OCI-LY1 (cell line): ENCODE measurements at regions not wholly inside any gene's neighbourhood (a gene's known extent, or its start where the extent isn't known, plus 50 kb on each side); places are given as distances from the start of the nearest gene placed in this dataset.

ENCODE experiments used
- H2AFZ ChIP-seq: fragments of 200-600 bp; sonication (generic), shearing (Covaris generic); 2 replicates; pipeline ENCODE4 v1.6.0; 2014; ENCODE audit warnings: antibody characterized with exemption, mild to moderate bottlenecking, low read length
- H3F3A ChIP-seq: fragments of 200-600 bp; sonication (generic), shearing (Covaris generic); 2 replicates; pipeline ENCODE4 v1.6.0; 2014; ENCODE audit warnings: mild to moderate bottlenecking, antibody characterized with exemption, low read length, moderate library complexity; ENCODE audit not compliant: insufficient read depth
- H3K27ac ChIP-seq: fragments of 200-600 bp; sonication (generic); 2 replicates; pipeline ENCODE4 v1.5.1; 2014; ENCODE audit warnings: low read length, mixed run types, mild to moderate bottlenecking, low read depth; ENCODE audit not compliant: poor library complexity, severe bottlenecking
- H3K27me3 ChIP-seq: fragments of 200-600 bp; sonication (generic); 2 replicates; pipeline ENCODE4 v1.6.0; 2014; ENCODE audit warnings: antibody characterized with exemption, mild to moderate bottlenecking, low read length, moderate library complexity; ENCODE audit not compliant: insufficient read depth
- H3K36me3 ChIP-seq: fragments of 200-600 bp; sonication (generic); 2 replicates; pipeline ENCODE4 v1.6.1; 2014; ENCODE audit warnings: mild to moderate bottlenecking, antibody characterized with exemption, low read length, moderate library complexity, mixed read lengths; ENCODE audit not compliant: insufficient read depth
- H3K4me1 ChIP-seq: fragments of 200-600 bp; sonication (generic); 2 replicates; pipeline ENCODE4 v1.5.1; 2014; ENCODE audit warnings: mild to moderate bottlenecking, low read length, moderate library complexity; ENCODE audit not compliant: insufficient read depth, severe bottlenecking
- H3K4me2 ChIP-seq: fragments of 200-600 bp; sonication (generic), shearing (Covaris generic); 2 replicates; pipeline ENCODE4 v1.6.1; 2014; ENCODE audit warnings: low read length
- H3K4me3 ChIP-seq: fragments of 200-600 bp; sonication (generic); 2 replicates; pipeline ENCODE4 v1.5.1; 2014; ENCODE audit warnings: low read length, low read depth, mild to moderate bottlenecking, mixed read lengths; ENCODE audit not compliant: poor library complexity, severe bottlenecking
- H3K79me2 ChIP-seq: fragments of 200-600 bp; shearing (Covaris generic); 2 replicates; pipeline ENCODE4 v1.6.1; 2016; ENCODE audit warnings: mixed run types, low read length, mixed read lengths; ENCODE audit not compliant: insufficient read depth
- H3K9ac ChIP-seq: fragments of 200-600 bp; sonication (generic), shearing (Covaris generic); 2 replicates; pipeline ENCODE4 v1.6.1; 2014; ENCODE audit warnings: mild to moderate bottlenecking, low read length, mixed read lengths
- H3K9me2 ChIP-seq: fragments of 200-600 bp; sonication (generic), shearing (Covaris generic); 2 replicates; pipeline ENCODE4 v1.6.1; 2014; ENCODE audit warnings: low read depth, mild to moderate bottlenecking, low read length, mixed read lengths
- H3K9me3 ChIP-seq: fragments of 200-600 bp; shearing (Covaris generic); 2 replicates; pipeline ENCODE4 v1.6.1; 2014; ENCODE audit warnings: low read length, mixed read lengths
- H4K20me1 ChIP-seq: fragments of 200-600 bp; sonication (generic), shearing (Covaris generic); 2 replicates; pipeline ENCODE4 v1.6.0; 2016; ENCODE audit warnings: mild to moderate bottlenecking, low read length; ENCODE audit not compliant: insufficient read depth
- CTCF ChIP-seq: fragments of 200-600 bp; sonication (generic), shearing (Covaris generic); IDR thresholded peaks from 2 replicates; pipeline ENCODE4 v1.5.1; 2017; ENCODE audit warnings: mild to moderate bottlenecking, antibody characterized with exemption, low read length, moderate library complexity, mixed read lengths
- EZH2 ChIP-seq: fragments of 200-600 bp; sonication (generic), shearing (Covaris generic); IDR thresholded peaks from 2 replicates; pipeline ENCODE4 v1.8.0; 2017; ENCODE audit warnings: borderline replicate concordance, mixed run types, mild to moderate bottlenecking, antibody characterized with exemption, low read length, moderate library complexity, mixed read lengths

GRCh38 chr11:33617672-33618350, 82.8 kb downstream of the C11orf91 start:
- no peak for TF ChIP-seq CTCF
- TF ChIP-seq EZH2, result no peak
- no peaks in the 10 kb centered on the region for H4K20me1 ChIP-seq
- no peaks in the 10 kb centered on the region for H3K9me3 ChIP-seq
- H3F3A ChIP-seq, result no peaks in the 10 kb centered on the region
- H3K4me2 ChIP-seq, result no peak overlapping the region
- no peaks in the 10 kb centered on the region for H3K27me3 ChIP-seq
- no peaks in the 10 kb centered on the region for H3K36me3 ChIP-seq
- H3K9me2 ChIP-seq, result no peaks in the 10 kb centered on the region; the same call in 1 of the 2 replicates
- no peak overlapping the region for H3K9ac ChIP-seq
- H3K27ac ChIP-seq, result no peak overlapping the region
- H3K79me2 ChIP-seq, result no peaks in the 10 kb centered on the region
- H3K4me1 ChIP-seq, result no peaks in the 10 kb centered on the region
- H2AFZ ChIP-seq, result no peak overlapping the region
- H3K4me3 ChIP-seq, result no peak overlapping the region

- Histone ChIP-seq H3K4me2 (no peak overlapping the region), H3K27ac (no peak overlapping the region)
- TF ChIP-seq CTCF, result no peak
- no peak for TF ChIP-seq EZH2
Measured at GRCh38 chr11:33616552-33616951, 84.1 kb downstream of the C11orf91 start.

GRCh38 chr11:33615751-33616150, 84.9 kb downstream of the C11orf91 start:
- Histone ChIP-seq H3K4me1 (no peaks in the 10 kb centered on the region), H3K9me2 (no peaks in the 10 kb centered on the region; the same call in 1 of the 2 replicates), H3F3A (no peaks in the 10 kb centered on the region), H3K36me3 (no peaks in the 10 kb centered on the region), H3K9ac (no peak overlapping the region), H4K20me1 (no peaks in the 10 kb centered on the region), H3K9me3 (no peaks in the 10 kb centered on the region), H3K27me3 (no peaks in the 10 kb centered on the region), H3K27ac (no peak overlapping the region), H3K4me2 (no peak overlapping the region), H2AFZ (no peak overlapping the region), H3K79me2 (no peaks in the 10 kb centered on the region), H3K4me3 (no peak overlapping the region)
- TF ChIP-seq EZH2, result no peak
- no peak for TF ChIP-seq CTCF

More at GRCh38 chr11:33616552-33616951, 84.1 kb downstream of the C11orf91 start:
- Histone ChIP-seq H3F3A (no peaks in the 10 kb centered on the region), H3K9me2 (no peaks in the 10 kb centered on the region; the same call in 1 of the 2 replicates), H3K9ac (no peak overlapping the region), H3K4me1 (no peaks in the 10 kb centered on the region), H3K36me3 (no peaks in the 10 kb centered on the region), H3K9me3 (no peaks in the 10 kb centered on the region), H3K4me3 (no peak overlapping the region), H3K27me3 (no peaks in the 10 kb centered on the region), H2AFZ (no peak overlapping the region), H4K20me1 (no peaks in the 10 kb centered on the region), H3K79me2 (no peaks in the 10 kb centered on the region)
